Nephron progenitor cell (in vitro differentiated cells): ENCODE measurements at regions not wholly inside any gene's neighbourhood (a gene's known extent, or its start where the extent isn't known, plus 50 kb on each side); places are given as distances from the start of the nearest gene placed in this dataset.

Experiments
- DNase-seq: peaks from one replicate; pipeline ENCODE4 v3.0.0; 2021
- H3K27ac Mint-ChIP-seq: 2 replicates; pipeline ENCODE4 v1.8.0; 2021; ENCODE audit warnings: mild to moderate bottlenecking, moderate library complexity, mixed read lengths
- H3K27me3 Mint-ChIP-seq: 2 replicates; pipeline ENCODE4 v1.8.0; 2021; ENCODE audit warnings: mild to moderate bottlenecking, low read depth, mixed read lengths; ENCODE audit not compliant: poor library complexity
- H3K36me3 Mint-ChIP-seq: 2 replicates; pipeline ENCODE4 v1.8.0; 2021; ENCODE audit warnings: low read depth, mixed read lengths
- H3K4me1 Mint-ChIP-seq: 2 replicates; pipeline ENCODE4 v1.8.0; 2021; ENCODE audit warnings: mixed read lengths
- H3K4me3 Mint-ChIP-seq: 2 replicates; pipeline ENCODE4 v1.8.0; 2021; ENCODE audit warnings: mild to moderate bottlenecking, moderate library complexity, mixed read lengths
- H3K9me3 Mint-ChIP-seq: 2 replicates; pipeline ENCODE4 v1.8.0; 2021; ENCODE audit warnings: mild to moderate bottlenecking, moderate library complexity, mixed read lengths
- CTCF ChIP-seq: fragments of 200-600 bp; sonication (generic); IDR thresholded peaks from 2 replicates; pipeline ENCODE4 v1.5.0; 2021; ENCODE audit warnings: antibody characterized with exemption

GRCh38 chr6:147870506-147871110, 362.1 kb downstream of the SAMD5 start:
- no peak for TF ChIP-seq CTCF
- Mint-ChIP-seq H3K4me3 (no peak overlapping the region), H3K4me1 (peaks cover 9% of the 10 kb centered on the region), H3K27me3 (no peaks in the 10 kb centered on the region), H3K27ac (no peak overlapping the region), H3K9me3 (no peaks in the 10 kb centered on the region), H3K36me3 (no peaks in the 10 kb centered on the region)
- no peak for DNase-seq

GRCh38 chr6:147872002-147872401, 363.5 kb downstream of the SAMD5 start:
- no peak for TF ChIP-seq CTCF
- H3K36me3 Mint-ChIP-seq: no peaks in the 10 kb centered on the region
- no peak overlapping the region for H3K27ac Mint-ChIP-seq
- no peak for DNase-seq
- no peaks in the 10 kb centered on the region for H3K9me3 Mint-ChIP-seq
- no peaks in the 10 kb centered on the region for H3K27me3 Mint-ChIP-seq
- no peak overlapping the region for H3K4me3 Mint-ChIP-seq
- peaks cover 9% of the 10 kb centered on the region for H3K4me1 Mint-ChIP-seq

GRCh38 chr6:147873816-147874215, 365.3 kb downstream of the SAMD5 start:
- DNase-seq: no peak
- Mint-ChIP-seq H3K27ac (no peak overlapping the region), H3K4me1 (peaks cover 2% of the 10 kb centered on the region), H3K9me3 (no peaks in the 10 kb centered on the region), H3K36me3 (no peaks in the 10 kb centered on the region), H3K27me3 (no peaks in the 10 kb centered on the region), H3K4me3 (no peak overlapping the region)
- TF ChIP-seq CTCF: no peak

GRCh38 chr6:147874322-147874721, 365.8 kb downstream of the SAMD5 start:
- no peaks in the 10 kb centered on the region for H3K27me3 Mint-ChIP-seq

GRCh38 chr6:147879031-147879580, 370.6 kb downstream of the SAMD5 start:
- Mint-ChIP-seq H3K27ac (no peak overlapping the region), H3K27me3 (no peaks in the 10 kb centered on the region), H3K4me3 (no peak overlapping the region), H3K4me1 (no peaks in the 10 kb centered on the region), H3K36me3 (no peaks in the 10 kb centered on the region), H3K9me3 (no peaks in the 10 kb centered on the region)
- no peak for TF ChIP-seq CTCF
- DNase-seq: no peak

More at GRCh38 chr6:147874322-147874721, 365.8 kb downstream of the SAMD5 start:
- no peak overlapping the region for H3K27ac Mint-ChIP-seq
- no peak for DNase-seq
- H3K4me1 Mint-ChIP-seq: no peaks in the 10 kb centered on the region
- no peaks in the 10 kb centered on the region for H3K36me3 Mint-ChIP-seq
- no peaks in the 10 kb centered on the region for H3K9me3 Mint-ChIP-seq
- no peak for TF ChIP-seq CTCF
- H3K4me3 Mint-ChIP-seq: no peak overlapping the region

- TF ChIP-seq CTCF: no peak
- H3K27ac Mint-ChIP-seq: no peak overlapping the region
- H3K27me3 Mint-ChIP-seq: no peaks in the 10 kb centered on the region
- H3K9me3 Mint-ChIP-seq: no peaks in the 10 kb centered on the region
- H3K4me1 Mint-ChIP-seq: no peaks in the 10 kb centered on the region
- no peak overlapping the region for H3K4me3 Mint-ChIP-seq
- DNase-seq: no peak
- H3K36me3 Mint-ChIP-seq: no peaks in the 10 kb centered on the region
Measured at GRCh38 chr6:147881432-147881831, 372.9 kb downstream of the SAMD5 start.
